Suprapubic skin (tissue), 4 donors: ENCODE measurements at regions not wholly inside any gene's neighbourhood (a gene's known extent, or its start where the extent isn't known, plus 50 kb on each side); places are given as distances from the start of the nearest gene placed in this dataset.

Experiments used
- DNase-seq, 2 donors: peaks; one replicate each; pipeline ENCODE4 v3.0.0-alpha.2; 2019; ENCODE audit warnings: low spot score in 2 of 2
- H3K27ac ChIP-seq: fragments of 200-600 bp; sonication (generic); one replicate; pipeline ENCODE4 v1.5.1; 2019
- H3K27me3 ChIP-seq: fragments of 200-600 bp; sonication (generic); one replicate; pipeline ENCODE4 v1.5.1; 2019
- H3K36me3 ChIP-seq: fragments of 200-600 bp; sonication (generic); one replicate; pipeline ENCODE4 v1.5.1; 2019
- H3K4me1 ChIP-seq: fragments of 200-600 bp; sonication (generic); one replicate; pipeline ENCODE4 v1.5.1; 2019
- H3K4me3 ChIP-seq: fragments of 200-600 bp; sonication (generic); one replicate; pipeline ENCODE4 v1.5.1; 2019; ENCODE audit warnings: mild to moderate bottlenecking
- H3K9me3 ChIP-seq: fragments of 200-600 bp; sonication (generic); one replicate; pipeline ENCODE4 v1.5.1; 2019
- EP300 ChIP-seq: sonication (generic); formaldehyde crosslinking; IDR thresholded peaks from one replicate; pipeline ENCODE4 v1.6.1; 2017; ENCODE audit warnings: antibody characterized with exemption
- POLR2A ChIP-seq, 2 donors: fragments of 450-650 bp; IDR thresholded peaks; one replicate each; pipeline ENCODE4 v1.6.1; 2017; ENCODE audit warnings: antibody characterized with exemption in 2 of 2, mild to moderate bottlenecking in 2 of 2, moderate library complexity in 2 of 2
- POLR2AphosphoS5 ChIP-seq, 3 donors: sonication (generic); formaldehyde crosslinking; IDR thresholded peaks; one replicate each; pipeline ENCODE4 v1.6.1; 2017; ENCODE audit warnings: antibody characterized with exemption in 3 of 3
- whole genome bisulfite sequencing: methylation state at CpG from one replicate; pipeline ENCODE4 v1.1.5; 2018; 5-methylcytosine and 5-hydroxymethylcytosine counted together
- TF ChIP-seq, protein P1 (sequence below), 2 donors: fragments of 200-600 bp in 1 of 2; fragments of 450-650 bp in 1 of 2; sonication (generic) in 1 of 2; IDR thresholded peaks; one replicate each; pipeline ENCODE4 v1.5.1; 2016 to 2019; ENCODE audit warnings: antibody characterized with exemption in 2 of 2, mild to moderate bottlenecking in 1 of 2, moderate library complexity in 1 of 2

DNA sequence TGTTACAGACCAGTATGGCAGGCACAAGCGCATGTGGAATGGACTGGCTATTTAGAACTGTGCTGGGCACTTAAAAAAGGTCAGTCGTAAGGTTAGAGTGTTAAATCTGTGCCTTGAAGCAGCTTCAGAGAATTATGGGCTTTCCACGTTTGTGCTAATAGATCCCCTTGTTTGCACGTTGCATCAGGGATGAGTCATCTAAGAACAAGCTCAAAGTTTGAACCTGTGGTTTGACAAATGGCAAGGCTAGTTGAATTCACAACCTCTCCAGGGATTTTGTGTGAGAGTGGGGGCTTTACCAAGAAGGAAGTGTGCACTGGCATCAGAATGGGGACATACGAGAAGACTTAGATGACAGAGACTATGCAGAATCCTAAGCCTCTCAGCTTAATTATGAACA lies 249.6 kb downstream of the IRX1 start:
- 69% methylated on average over 5 of the region's 5 CpGs for WGBS

DNA sequence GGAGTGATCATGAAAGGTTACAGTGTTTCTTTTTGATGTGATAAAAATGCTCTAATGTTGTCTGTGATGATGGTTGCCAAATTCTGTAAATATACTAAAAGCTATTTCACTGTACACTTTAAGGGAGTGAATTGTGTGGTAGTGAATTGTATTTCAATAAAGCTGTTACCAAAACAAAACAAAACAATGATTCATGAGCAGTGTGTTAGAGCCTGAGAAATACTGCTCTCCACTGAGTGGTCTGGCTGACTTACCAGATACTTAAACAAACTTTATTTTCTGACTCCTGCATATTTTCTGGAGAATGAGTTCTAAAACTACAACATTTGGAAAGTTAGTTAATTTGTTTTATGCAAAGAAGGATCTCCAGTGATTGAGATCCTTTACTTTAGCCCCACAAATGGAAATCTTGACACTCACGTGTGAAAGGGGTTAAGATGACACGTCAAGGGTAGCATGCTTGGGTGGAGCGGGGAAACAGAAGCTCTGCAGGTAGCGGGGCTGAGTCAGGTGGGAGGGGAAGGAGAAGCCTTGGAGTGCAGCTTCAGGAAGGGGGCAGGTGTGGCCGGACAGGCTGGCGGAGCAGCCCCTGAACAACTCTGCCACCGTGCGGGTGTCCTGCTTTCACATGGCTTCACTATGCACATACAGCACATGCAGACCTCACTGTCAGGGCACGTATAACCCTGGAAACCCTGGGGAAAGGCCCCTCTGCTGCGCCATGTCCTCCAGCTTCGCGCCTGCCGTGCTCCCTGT lies 256.7 kb downstream of the IRX1 start:
- WGBS = 65% methylated on average over 13 of the region's 13 CpGs

More for the DNA sequence above, 249.6 kb downstream of the IRX1 start:
- Histone ChIP-seq H3K4me1 (no peaks in the 10 kb centered on the region), H3K27me3 (no peaks in the 10 kb centered on the region), H3K9me3 (no peaks in the 10 kb centered on the region), H3K4me3 (no peak overlapping the region), H3K27ac (no peak overlapping the region), H3K36me3 (no peaks in the 10 kb centered on the region)
- TF ChIP-seq POLR2A (IDR thresholded peaks at IDR 0.05) (no peak), POLR2AphosphoS5 (IDR thresholded peaks at IDR 0.05) (no peak), EP300 (no peak)
- TF ChIP-seq, protein P1, sequence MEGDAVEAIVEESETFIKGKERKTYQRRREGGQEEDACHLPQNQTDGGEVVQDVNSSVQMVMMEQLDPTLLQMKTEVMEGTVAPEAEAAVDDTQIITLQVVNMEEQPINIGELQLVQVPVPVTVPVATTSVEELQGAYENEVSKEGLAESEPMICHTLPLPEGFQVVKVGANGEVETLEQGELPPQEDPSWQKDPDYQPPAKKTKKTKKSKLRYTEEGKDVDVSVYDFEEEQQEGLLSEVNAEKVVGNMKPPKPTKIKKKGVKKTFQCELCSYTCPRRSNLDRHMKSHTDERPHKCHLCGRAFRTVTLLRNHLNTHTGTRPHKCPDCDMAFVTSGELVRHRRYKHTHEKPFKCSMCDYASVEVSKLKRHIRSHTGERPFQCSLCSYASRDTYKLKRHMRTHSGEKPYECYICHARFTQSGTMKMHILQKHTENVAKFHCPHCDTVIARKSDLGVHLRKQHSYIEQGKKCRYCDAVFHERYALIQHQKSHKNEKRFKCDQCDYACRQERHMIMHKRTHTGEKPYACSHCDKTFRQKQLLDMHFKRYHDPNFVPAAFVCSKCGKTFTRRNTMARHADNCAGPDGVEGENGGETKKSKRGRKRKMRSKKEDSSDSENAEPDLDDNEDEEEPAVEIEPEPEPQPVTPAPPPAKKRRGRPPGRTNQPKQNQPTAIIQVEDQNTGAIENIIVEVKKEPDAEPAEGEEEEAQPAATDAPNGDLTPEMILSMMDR (IDR thresholded peaks at IDR 0.05) = no peak
- no peak for DNase-seq

DNA sequence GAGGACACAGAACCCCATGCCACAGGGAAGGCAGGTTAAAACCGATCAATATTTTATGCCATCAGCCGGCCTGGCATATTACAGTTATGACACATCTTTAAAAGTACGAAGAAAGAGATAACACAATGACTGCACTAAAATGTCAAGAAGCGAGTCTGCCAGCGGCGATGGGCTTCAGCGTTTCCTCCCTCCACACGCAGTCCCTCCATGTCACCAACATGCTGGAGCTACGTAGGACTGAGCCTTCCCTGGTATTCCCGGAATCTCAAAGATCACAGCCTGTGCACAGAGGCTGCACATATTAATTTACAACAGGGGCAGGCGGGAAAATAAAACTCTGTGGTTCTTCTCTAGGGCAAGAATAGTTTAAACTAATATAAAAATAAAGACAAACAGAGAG lies 257.7 kb downstream of the IRX1 start:
- 78% methylated on average over 11 of the region's 11 CpGs for WGBS
- H3K27ac ChIP-seq = no peak overlapping the region
- DNase-seq = no peak

More for the DNA sequence above, 256.7 kb downstream of the IRX1 start:
- Histone ChIP-seq H3K4me1 (no peaks in the 10 kb centered on the region), H3K27me3 (no peaks in the 10 kb centered on the region), H3K9me3 (no peaks in the 10 kb centered on the region), H3K27ac (no peak overlapping the region), H3K36me3 (no peaks in the 10 kb centered on the region), H3K4me3 (no peak overlapping the region)
- TF ChIP-seq POLR2AphosphoS5 (IDR thresholded peaks at IDR 0.05) (no peak), EP300 (no peak), POLR2A (IDR thresholded peaks at IDR 0.05) (no peak)
- TF ChIP-seq, protein P1 (IDR thresholded peaks at IDR 0.05) = no peak
- no peak for DNase-seq

DNA sequence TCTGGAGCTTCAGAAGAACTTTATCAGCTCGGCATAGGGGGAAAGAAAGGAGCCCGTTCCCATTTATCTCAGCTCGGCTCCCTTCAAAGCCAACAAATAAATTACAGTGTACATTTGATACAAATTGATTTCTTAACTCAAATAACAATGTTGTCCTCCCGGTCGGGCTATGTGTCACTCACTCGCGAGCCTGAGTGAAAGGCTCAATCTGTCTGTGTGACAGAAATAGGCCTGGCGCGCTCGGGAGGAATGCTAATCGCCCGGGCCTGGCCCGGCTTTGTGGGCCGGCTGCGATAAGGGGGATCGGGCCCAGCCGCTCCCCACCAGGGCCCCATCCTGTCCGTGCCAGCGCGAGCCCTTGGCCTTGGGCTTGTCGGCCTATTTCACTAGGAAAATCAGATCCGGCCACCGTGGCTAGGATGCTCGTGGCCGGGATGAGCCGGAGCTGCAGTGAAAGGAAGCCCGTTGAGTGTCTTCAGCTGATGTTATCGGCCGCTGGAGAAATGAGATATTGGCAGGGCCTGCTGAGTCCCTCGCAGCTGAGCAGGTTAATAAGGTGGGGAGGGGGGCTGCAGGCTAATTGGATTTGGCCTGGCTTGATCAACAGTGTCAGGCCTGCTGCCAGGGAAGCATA lies 258.7 kb downstream of the IRX1 start:
- no peaks in the 10 kb centered on the region for H3K36me3 ChIP-seq
- WGBS = 80% methylated on average over 29 of the region's 30 CpGs
- TF ChIP-seq POLR2A (IDR thresholded peaks at IDR 0.05) = no peak
- TF ChIP-seq, protein P1 (IDR thresholded peaks at IDR 0.05) = no peak
- no peak for TF ChIP-seq POLR2AphosphoS5 (IDR thresholded peaks at IDR 0.05)
- H3K27me3 ChIP-seq = no peaks in the 10 kb centered on the region
- no peaks in the 10 kb centered on the region for H3K9me3 ChIP-seq
- H3K4me1 ChIP-seq = no peaks in the 10 kb centered on the region
- H3K27ac ChIP-seq = no peak overlapping the region
- no peak overlapping the region for H3K4me3 ChIP-seq
- no peak for DNase-seq

More for the DNA sequence above, 257.7 kb downstream of the IRX1 start:
- Histone ChIP-seq H3K9me3 (no peaks in the 10 kb centered on the region), H3K4me1 (no peaks in the 10 kb centered on the region), H3K36me3 (no peaks in the 10 kb centered on the region), H3K27me3 (no peaks in the 10 kb centered on the region), H3K4me3 (no peak overlapping the region)
- TF ChIP-seq, protein P1 (IDR thresholded peaks at IDR 0.05) = no peak
- no peak for TF ChIP-seq POLR2A (IDR thresholded peaks at IDR 0.05)
- no peak for TF ChIP-seq POLR2AphosphoS5 (IDR thresholded peaks at IDR 0.05)
- TF ChIP-seq EP300 = no peak

DNA sequence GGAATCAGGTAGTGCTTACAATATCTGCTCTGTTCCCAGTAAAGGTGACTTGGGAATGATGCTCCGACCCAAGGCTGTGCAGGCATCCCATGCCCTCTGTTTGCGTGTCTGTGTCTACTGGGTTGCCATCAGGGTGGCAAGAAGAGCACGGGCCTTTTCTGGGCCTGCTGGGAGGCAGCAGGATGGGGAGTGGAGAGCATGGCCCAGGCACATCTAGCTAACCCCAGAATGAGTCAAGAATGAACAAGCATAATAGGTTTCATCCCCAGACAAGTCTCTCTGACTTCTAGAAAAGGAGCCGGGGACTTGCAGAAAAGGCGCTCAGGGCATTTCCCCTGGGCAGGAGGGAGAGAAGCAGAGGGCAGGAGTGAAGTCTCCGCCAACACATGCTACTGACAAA lies 260.4 kb downstream of the IRX1 start:
- H3K9me3 ChIP-seq = no peaks in the 10 kb centered on the region
- DNase-seq = no peak
- no peaks in the 10 kb centered on the region for H3K27me3 ChIP-seq
- H3K4me1 ChIP-seq = no peaks in the 10 kb centered on the region
- no peak overlapping the region for H3K4me3 ChIP-seq
- no peaks in the 10 kb centered on the region for H3K36me3 ChIP-seq
- H3K27ac ChIP-seq = no peak overlapping the region
- 87% methylated on average over 6 of the region's 6 CpGs for WGBS
- TF ChIP-seq, protein P1 (IDR thresholded peaks at IDR 0.05) = no peak
- TF ChIP-seq EP300 (no peak), POLR2A (IDR thresholded peaks at IDR 0.05) (no peak), POLR2AphosphoS5 (IDR thresholded peaks at IDR 0.05) (no peak)
